NCI-H2107 treated with DMSO at 0.1 percent for 48 hours (cell line): ENCODE measurements at regions not wholly inside any gene's neighbourhood (a gene's known extent, or its start where the extent isn't known, plus 50 kb on each side); places are given as distances from the start of the nearest gene placed in this dataset.

ENCODE experiments used
- DNase-seq: peaks from one replicate; lab custom pipeline; 2025; ENCODE audit not compliant: unreplicated experiment; lab: John Stamatoyannopoulos, UW

DNA sequence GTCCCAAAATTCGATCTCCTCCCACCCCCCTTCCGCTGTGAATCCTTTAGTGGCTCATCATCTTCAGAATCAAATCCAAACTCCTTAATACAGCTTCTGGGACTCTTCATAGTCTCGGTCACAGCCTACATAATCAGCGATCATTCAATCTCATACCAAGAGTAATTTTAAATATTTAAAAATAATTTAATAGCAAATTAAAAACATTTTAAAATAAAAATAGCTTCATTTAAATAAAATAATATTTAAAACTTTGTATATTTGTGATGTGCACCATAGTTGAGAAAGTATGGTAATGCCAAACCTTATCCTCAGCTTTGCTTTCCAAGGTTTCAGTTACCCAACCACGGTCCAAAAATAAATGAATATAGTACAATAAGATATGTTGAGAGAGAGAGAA, 70.0 kb upstream of the NR3C1 start:
- no peak for DNase-seq

DNA sequence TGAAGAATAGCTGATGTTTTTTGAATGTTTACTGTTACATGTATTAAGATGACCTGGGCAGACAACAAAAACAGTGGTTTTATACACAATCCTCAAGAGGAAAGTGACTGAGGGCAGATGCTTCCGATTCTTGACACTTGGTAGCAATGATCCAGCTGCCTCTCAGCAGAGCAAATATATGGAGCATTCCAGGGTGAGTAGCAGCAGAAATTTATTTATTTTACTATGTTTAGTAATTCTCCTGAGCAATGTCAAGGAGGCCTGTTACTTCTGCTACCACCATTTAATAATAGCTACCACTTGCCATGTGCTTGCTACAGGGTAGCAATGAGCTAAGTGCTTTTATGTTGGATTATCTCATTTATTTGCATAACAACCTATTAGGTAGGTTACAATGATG, 69.1 kb upstream of the NR3C1 start:
- DNase-seq, result no peak

DNA sequence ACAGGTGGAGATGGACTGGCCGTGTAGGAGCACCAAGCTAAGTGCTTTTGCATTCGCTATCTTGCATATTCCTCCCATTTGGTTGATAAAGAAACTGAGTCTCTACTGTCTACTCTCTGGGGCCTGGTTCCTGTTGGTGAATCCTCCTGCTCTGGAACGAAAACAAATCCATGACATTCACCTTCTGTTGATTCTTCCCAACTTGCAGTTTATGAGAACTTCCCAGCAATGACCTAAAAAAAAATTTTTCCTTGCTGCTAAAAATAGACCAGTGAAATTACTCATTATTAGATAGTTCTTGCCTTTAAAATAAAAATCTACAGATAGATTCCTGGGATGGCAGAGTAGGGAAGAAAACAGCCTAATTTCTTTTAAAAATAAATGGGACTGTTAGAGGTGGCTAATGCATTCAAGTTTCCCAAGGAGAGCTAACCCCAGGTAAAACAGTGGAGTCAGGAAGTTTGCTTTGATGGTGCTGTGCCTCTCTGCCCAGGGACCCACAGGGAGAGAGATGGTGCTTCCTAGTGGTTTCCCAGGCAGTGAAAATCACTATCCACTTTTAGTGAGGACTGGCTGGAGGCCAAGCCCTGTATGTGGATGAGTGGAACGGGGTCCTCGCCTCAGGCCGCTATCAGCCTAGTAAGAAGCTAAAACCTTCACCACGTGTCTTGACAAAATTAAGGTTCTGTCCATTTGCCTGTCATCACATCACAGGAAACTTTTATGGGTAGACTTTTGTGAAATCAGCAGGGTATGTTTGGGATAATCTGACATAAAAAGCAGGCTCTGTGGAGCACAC, 68.4 kb upstream of the NR3C1 start:
- no peak for DNase-seq

DNA sequence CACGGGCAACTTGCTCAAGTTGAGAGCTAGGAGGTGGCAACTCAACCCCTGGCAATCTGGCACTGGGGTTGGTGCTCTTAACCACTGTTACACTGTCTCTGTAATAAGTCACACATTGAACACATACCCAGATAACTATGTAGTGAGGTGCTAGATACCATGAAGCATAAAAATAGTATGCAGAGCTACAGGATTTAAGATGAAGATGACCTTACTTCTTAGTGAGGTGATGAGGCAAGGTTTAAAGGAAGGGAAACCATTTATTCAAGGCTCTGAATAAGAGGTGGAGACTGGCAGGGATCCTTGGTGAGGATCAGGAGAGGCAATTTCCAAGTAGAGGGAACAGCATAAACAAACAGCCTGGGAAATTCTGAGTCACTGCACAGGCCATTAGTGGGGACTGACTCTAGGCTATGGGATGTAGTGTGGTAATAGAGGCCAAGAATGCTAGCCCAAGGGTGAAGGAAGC, 67.6 kb upstream of the NR3C1 start:
- DNase-seq, result no peak

DNA sequence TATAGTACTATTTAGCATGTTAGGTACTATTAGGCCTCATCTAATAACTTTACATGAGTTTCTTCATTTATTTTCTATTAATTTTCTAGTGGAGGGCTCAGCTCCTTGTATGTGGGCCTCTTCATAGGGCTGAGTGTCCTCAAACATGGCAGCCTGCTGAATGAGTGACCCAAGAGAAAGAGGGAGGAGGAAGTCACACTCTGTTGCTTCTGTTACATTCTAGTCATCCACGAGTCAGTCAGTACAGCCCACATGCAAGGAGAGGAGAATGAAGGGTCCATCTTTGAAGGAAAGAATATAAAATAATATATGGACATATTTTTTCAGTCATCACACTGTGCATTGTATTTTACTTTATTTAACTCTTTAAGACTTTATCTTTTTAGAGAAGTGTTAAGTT, 66.6 kb upstream of the NR3C1 start:
- no peak for DNase-seq

DNA sequence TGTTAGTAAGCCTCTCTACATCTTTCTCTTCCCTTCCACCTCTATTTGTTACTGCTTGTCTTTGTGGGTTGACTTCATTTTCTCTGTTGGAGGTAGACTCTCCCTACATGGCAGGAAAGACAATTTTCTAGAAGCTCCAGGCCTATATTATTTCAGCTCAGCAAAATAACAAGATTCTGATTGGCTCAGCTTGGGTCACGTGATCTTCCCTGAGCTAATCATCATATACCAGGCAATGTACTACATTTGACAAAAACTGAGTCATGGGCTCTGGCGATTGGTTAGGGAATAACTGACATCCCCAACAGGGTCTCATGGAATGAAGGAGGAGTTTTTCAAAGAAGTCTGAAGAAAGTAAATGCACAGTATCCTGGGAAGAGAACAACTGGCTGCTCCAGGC, 65.6 kb upstream of the NR3C1 start:
- DNase-seq, result no peak

DNA sequence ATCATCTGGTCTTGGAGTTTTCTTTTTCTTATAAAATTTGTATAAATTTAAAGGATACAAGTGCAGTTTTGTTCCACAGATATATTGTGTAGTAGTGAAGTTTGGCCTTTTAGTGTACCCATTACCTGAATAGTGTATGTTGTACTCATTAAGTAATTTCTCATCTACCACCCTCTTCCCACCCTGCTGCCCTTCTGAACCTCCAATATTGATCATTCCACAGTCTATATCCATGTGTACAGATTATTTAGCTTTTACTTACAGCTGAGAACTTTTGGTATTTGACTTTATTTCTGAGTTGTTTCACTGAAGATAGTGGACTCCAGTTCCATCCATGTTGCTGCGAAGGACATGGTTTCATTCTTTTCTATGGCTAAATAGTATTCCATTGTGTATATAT, 63.1 kb upstream of the NR3C1 start:
- no peak for DNase-seq

DNA sequence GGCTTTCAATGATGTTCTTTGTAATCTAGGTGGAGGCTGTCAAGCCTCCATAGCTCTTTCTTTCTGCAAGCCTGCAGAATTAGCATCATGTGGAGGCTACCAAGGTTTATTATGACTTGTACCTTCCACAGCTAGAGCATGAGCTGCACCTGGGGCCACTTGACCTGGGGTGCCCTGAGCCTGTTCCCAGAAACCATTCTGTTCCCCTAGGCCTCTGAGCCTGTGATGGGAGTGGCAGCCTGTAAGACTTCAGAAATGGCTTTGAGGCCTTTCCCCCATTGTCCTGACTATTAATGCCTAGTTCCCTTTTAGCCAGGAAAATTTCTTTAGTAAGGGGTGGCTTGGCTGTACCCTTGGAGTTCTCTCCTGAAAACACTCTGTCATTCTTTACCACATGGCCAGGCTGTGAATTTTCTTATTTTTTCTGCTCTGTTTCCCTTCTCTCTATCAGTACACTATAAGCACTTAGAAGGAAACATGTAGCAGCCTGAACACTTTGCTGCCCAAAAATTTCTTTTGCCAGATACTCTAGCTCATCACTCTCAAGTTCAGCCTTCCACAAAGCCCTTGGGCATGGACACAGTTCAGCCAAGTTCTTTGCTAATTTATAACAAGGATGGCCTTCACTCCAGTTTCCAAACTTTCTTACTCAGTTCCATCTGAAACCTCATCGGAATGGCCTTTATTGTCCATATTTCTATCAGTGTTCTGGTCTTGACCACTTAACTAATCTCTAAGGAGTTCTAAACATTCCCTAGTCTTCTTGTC, 61.4 kb upstream of the NR3C1 start:
- DNase-seq, result no peak

DNA sequence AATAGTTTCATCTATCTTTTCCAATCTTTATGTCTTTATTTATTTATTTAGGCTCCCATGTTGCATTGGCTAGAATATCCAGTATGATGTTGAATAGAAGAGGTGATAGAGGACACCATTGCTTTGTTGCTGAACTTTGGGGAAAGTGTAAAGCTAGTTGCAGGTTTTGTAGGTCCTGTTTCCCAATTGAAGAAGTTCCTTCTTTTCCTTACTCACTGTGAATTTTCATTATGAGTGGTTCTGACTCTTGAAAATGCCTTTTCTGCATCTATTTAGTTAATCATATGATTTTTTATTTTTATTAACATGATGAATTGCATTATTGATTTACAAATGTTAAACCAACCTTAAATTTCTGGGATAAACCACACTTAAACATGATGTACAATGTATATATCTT, 58.9 kb upstream of the NR3C1 start:
- no peak for DNase-seq

DNA sequence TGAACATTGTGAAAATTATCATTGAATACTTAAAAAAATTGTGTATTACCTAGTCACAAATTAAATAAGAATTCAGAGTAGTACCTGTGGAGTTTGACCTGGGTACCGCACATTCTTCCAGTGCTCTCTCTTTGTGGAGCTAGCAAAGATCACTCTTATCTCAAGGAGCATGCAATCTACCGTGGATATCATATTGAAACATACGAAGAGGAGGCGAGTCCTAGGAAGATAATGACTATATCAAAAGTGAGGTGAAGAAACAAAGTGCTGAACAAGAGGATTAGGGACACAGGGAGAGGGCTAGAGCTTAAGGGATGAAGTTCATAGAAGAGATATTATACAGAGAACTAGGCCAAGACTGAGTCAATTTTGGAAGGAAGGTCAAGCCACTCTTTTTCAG, 55.9 kb upstream of the NR3C1 start:
- no peak for DNase-seq

DNA sequence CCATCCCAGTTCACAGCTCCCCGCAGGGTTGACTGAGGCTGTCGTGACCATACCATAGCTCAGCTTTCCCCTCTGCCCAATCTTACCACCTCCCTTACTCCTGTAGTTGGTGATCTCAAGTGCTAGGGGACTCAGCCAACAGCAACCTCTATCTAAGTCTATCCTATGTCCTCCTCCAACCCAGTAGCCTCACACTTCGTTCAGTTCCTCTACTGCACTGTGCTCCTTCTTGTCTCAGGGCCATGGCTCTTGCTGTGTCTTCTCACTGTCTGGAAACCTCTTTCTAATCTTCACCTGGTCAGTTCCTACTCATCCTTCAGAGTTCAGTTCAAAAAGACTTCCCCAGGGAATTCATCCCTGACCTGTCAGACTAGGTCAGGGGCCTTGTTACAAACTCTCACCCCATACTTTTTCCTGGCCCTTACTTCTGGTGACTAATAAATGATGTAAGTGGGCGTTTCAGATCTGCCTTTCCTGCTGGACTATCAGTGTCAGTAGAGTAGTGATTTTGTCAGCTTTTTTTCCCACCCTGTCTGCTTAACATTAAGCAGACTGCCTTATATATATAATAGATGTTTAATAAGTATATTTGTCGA, 53.6 kb upstream of the NR3C1 start:
- no peak for DNase-seq

DNA sequence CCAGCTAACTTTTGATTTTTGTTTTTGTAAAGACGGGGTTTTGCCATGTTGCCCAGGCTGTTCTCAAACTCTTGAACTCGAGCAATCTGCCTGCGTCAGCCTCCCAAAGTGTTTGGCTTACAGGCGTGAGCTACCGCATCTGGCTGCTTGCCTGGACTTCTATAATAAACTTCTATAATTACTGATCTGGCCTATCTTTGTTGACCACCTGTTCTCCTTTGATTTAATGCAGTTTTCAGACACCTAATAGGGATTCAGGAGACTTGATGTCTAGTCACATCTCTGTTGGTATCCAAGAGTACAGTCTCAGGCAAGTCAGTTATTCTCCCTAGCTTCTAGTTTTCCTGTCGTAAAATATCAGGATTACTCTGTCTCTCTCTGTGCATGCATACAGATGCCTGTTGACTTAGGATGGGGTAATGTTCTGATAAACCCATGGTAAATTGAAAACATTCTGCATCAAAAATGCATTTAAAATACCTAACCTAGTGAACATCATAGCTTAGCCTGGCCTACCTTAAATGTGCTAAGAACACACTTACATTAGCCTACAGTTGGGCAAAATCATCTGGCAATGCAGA, 51.5 kb upstream of the NR3C1 start:
- DNase-seq, result no peak

DNA sequence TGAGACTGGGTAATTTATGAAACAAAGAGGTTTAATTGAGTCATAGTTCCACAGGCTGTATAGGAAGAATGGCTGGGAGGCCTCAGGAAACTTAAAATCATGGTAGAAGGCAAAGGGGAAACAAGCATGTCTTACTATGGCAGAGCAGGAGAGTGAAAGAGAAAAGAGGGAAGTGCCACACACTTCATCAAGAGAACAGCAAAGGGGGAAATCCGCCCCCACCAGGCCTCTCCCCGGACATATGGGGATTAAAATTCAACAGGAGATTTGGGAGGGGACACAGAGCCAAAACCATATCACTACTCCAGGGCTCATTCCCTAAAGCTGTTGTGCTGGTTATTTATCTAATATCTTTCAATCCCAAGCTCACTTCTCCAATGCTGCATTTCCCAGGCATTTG, 50.2 kb upstream of the NR3C1 start:
- DNase-seq, result no peak
